Activated CD4-positive, alpha-beta T cell treated with anti-CD3 and anti-CD28 coated beads, Interleukin-2, amount 50 U/mL, for 24 hours (primary cell): ENCODE measurements at regions not wholly inside any gene's neighbourhood (a gene's known extent, or its start where the extent isn't known, plus 50 kb on each side); places are given as distances from the start of the nearest gene placed in this dataset.
"Not testable (repeated sequence)": the region's sequence is repeated elsewhere in the genome, so short reads cannot be mapped to it uniquely, and the experiment has no call there.

Experiments used
- DNase-seq, 2 donors: peaks; one replicate each; pipeline ENCODE4 v3.0.0-alpha.2; 2020; ENCODE audit warnings: low read depth in 1 of 2, low spot score in 1 of 2

- DNase-seq: no peak
Measured at GRCh38 chr9:30534896-30535295, 1849.5 kb upstream of the ACO1 start.

GRCh38 chr9:30536494-30536893 is 1847.9 kb upstream of the ACO1 start:
- DNase-seq: no peak

GRCh38 chr9:30539696-30540095 is 1844.7 kb upstream of the ACO1 start:
- not testable (repeated sequence) for DNase-seq

DNA sequence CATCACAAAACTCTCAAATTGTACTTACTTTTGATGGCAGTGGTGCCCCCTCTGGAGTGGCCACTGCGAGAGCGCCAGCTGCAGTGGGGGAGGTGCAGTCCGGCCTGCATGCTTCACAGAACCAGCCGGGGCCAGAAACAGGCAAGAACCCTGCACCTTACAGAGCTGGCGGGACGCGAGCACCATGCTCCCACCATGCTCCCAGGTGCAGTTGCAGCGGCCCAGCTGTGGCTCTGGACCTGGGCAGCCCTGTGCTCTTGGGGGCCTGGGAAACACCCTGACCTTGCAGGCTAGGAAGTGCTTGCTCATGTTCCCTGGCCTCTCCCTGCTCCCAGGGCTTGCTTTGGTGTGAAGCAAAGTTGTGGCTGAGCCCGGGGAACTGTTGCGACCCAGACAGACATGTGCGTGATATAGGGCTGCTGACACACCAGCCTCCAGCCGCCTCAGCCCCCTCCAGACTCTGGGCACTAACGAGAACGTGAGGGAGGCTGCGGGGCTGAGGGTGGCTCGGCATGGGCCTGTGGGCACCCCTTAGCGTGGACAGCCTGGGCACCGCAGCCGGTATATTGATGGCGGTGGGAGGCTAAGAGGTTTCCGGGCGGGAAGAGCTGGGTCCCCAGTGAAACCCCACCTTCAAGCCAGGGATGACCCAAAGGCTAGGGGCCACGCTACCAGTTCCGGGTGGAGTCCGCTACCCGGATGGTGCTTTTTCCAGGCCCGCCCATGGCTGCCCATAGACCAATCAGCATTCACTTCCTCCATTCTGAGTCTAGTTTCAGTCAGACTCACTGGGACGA is 1809.9 kb upstream of the ACO1 start:
- DNase-seq: no peak

DNA sequence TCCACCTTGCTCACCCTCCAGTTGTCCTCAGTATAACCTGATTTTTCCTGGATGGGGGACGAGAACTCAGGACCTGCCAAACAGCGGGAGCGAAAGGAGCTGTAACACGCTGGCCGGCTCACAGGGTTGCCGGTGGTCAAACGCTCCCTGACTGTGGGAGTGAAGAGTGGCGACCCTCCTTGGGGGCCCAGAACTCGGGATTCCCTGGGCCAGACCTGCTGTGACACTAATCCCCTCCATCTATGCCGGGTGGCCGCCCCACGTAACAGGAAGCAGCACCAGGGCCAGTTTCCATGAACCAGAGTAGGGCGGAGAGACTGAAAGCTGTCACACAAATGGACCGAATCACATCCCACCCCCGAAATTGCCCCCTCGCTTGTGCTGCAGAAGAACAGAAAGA is 1809.2 kb upstream of the ACO1 start:
- no peak for DNase-seq

DNA sequence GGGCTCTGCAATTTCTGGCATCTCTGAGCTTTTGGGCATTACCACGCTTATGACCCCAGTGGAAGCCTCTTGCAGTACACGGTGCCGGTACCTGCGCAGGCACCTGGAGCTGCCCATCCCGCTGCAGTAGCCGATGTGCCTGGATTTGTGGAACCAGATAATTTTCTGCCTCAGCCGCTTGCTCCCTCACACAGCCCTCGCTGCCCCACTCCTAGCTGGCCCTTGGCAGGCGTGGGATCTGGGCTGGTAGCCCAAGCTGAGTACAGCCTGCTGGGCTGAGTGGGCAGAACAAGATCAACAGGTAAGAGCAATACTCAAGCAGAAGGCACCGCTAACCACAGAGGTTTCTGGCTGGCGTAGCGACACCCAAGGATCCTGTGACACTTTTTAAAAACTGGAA is 1808.8 kb upstream of the ACO1 start:
- DNase-seq: no peak

- DNase-seq: no peak
Measured at GRCh38 chr9:30579810-30580209, 1804.6 kb upstream of the ACO1 start.

GRCh38 chr9:30582240-30582639 is 1802.2 kb upstream of the ACO1 start:
- DNase-seq: no peak

- no peak for DNase-seq
Measured at GRCh38 chr9:30584559-30584958, 1799.9 kb upstream of the ACO1 start.

DNA sequence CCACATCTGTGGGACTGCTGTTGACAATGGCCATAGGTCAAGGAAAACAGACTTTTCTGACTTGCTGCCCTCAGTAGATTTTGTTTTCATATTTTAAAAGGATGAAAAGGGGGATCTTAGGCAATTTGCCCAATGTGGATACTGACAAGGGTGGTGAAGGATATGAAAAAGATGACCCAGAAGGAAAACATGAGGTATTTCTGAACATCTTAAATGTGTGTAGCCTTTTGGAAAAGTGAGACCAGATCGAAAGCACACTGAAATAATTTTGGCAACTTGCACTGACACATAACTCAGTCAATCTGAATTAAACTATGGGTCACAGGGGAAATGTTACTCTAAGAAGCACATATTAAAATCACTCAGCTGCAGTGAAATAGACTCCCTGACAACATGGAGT is 1793.0 kb upstream of the ACO1 start:
- no peak for DNase-seq

DNA sequence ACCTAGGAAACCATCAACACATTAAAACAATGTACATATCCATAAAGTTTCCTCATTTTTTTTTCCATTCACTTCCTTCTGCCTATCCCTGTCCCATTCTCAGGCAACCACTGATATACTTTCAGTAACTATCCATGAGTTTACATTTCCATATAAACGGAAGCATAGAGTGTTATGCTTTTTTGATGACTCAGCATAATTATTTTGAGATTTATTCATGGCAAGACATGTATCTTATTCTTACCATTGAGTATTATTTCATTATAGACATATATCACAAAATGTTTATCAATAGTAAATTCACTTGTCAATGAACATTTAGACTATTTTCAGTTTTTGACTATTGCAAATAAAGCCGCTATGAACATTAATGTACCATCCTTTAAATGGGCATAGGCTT is 1786.8 kb upstream of the ACO1 start:
- no peak for DNase-seq

DNA sequence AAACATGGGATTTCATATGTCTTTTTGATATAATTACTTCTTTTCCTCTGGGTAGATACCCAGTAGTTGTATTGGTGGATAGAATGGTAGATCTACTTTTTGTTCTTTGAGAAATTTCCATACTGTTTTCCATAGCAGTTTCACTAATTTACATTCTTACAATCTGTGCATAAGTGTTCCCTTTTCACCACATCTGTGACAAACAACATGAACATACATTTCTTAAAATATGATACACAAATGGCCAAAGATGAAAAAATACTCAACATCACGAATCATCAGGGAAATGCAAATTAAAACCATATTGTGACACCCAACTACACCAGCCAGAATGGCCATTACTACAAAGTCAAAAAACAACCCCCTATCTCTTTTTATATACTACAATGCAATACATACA is 1778.5 kb upstream of the ACO1 start:
- no peak for DNase-seq

GRCh38 chr9:30609713-30610112 is 1774.7 kb upstream of the ACO1 start:
- no peak for DNase-seq

GRCh38 chr9:30616782-30617181 is 1767.7 kb upstream of the ACO1 start:
- DNase-seq: not testable (repeated sequence)

DNA sequence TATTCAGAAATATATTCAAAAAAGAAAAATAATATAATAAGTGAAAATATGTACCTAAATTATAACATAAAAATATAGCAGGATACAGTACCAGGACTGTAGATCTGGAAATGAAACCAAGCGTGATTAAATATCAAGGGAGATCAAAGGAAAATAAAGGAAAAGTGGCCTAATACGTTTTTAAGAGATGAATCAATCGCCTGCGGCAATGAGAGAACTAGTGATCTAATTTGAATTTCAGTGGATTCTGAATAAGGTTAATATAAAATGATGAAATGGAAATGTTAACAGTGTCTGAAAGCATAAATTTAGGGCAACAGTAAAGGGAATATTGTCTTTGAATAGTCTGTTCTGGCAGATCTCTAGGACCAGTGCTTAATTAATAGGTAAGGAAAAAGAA is 1761.9 kb upstream of the ACO1 start:
- DNase-seq: no peak

DNA sequence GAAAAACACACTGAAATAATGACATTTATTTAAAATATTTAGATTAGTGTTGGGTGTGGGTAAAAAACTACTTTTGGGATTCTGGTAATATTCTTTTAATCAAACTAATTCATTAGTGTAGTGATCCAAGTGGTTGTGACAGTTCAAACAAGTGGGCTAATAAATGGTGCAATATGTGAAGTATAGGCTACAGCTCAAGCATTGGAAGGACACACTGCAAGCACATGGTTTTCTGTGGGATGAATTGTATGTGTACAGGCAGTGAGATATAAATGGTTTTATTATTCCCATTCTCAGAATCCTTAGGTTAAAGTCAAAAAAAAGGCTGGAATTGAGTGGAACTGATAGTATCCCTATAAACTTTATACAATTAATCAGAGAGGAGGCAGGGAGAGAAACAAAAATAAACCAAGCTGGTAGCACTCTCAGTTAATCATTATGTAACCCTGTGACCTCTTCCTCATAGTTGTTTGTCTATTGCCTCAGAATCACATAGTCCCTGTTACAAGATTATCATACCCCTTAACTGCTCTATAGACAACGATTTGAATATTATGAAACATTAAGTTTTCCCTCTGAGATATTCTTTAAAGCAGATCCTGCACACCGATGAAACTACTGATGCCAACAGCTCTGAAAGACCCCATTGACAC is 1755.4 kb upstream of the ACO1 start:
- no peak for DNase-seq

DNA sequence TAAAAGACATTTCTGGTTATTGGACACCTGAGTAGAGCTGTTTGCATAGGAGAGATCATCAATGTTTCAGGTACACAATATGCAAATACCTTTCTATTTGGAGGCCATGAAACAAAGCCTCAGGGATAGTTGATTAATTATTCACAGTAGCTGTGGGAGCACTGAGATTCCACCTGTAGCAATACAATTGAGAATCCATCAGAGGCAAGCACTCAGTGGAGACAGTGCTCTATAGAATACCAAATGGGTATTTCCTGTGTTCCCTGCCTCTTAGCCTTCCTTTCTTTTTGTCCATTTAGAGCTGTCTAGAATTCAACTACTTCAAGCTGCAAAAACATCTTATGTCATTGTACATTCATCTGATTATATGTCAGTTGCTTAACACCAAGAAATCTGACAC is 1754.0 kb upstream of the ACO1 start:
- no peak for DNase-seq

GRCh38 chr9:30646639-30647038 is 1737.8 kb upstream of the ACO1 start:
- not testable (repeated sequence) for DNase-seq

GRCh38 chr9:30661925-30662324 is 1722.5 kb upstream of the ACO1 start:
- DNase-seq: no peak

- DNase-seq: no peak
Measured at GRCh38 chr9:30670805-30671562, 1713.5 kb upstream of the ACO1 start.

DNA sequence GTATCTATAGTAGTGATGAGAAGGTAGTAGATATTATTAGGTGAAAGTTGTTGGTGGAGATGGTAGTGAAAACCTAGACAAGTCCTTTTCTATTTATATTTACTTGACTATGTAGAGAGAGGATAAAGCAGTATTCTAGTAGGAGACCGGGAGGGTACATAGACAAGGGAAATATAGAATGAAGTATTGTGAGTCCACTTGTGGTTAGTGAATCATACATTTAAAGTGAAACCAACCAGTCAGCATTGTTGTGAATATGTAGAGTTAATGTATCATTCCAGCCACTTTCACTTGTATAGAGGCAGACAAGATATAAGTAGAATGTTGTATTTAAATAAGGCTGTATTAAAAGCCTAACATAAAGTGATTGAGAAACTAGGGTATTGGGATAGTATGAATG is 1711.3 kb upstream of the ACO1 start:
- no peak for DNase-seq

GRCh38 chr9:30676651-30677050 is 1707.8 kb upstream of the ACO1 start:
- no peak for DNase-seq
